CD14-positive monocyte (primary cell): ENCODE measurements at regions not wholly inside any gene's neighbourhood (a gene's known extent, or its start where the extent isn't known, plus 50 kb on each side); places are given as distances from the start of the nearest gene placed in this dataset.

Experiments used
- DNase-seq, 3 donors: peaks; one replicate each; pipeline ENCODE4 v3.0.0-alpha.2; 2011 to 2022
- H2AFZ ChIP-seq: 2 replicates; pipeline ENCODE4 v1.6.0; 2012; ENCODE audit warnings: mild to moderate bottlenecking, low read depth, low read length, inconsistent platforms; ENCODE audit not compliant: insufficient read depth, poor library complexity, severe bottlenecking
- H3K27ac ChIP-seq, 2 donors: 1 replicate in 1 of 2; 2 replicates in 1 of 2; pipeline ENCODE4 v1.5.1; 2012 to 2013; ENCODE audit warnings: low read length in 2 of 2, control low read depth in 1 of 2, inconsistent platforms in 1 of 2, low read depth in 1 of 2, mild to moderate bottlenecking in 1 of 2
- H3K27me3 ChIP-seq, 2 donors: one replicate each; pipeline versions ENCODE4 v1.6.0 to v1.6.1; 2011 to 2013; ENCODE audit warnings: low read length in 2 of 2; ENCODE audit not compliant: control insufficient read depth in 2 of 2, insufficient read depth in 2 of 2
- H3K36me3 ChIP-seq, 2 donors: replicated peaks in 1 of 2; 1 replicate in 1 of 2; 2 replicates in 1 of 2; pipeline versions ENCODE4 v1.5.1 to v1.6.1; 2012 to 2013; ENCODE audit warnings: low read length in 2 of 2, control low read depth in 1 of 2, inconsistent platforms in 1 of 2, mild to moderate bottlenecking in 1 of 2; ENCODE audit not compliant: insufficient read depth in 2 of 2, control insufficient read depth in 1 of 2
- H3K4me1 ChIP-seq, 2 donors: 1 replicate in 1 of 2; 2 replicates in 1 of 2; pipeline versions ENCODE4 v1.5.1 to v1.6.1; 2012 to 2013; ENCODE audit warnings: low read length in 2 of 2, control low read depth in 1 of 2, inconsistent platforms in 1 of 2, mild to moderate bottlenecking in 1 of 2, moderate library complexity in 1 of 2; ENCODE audit not compliant: insufficient read depth in 2 of 2, control insufficient read depth in 1 of 2
- H3K4me2 ChIP-seq: replicated peaks from 2 replicates; pipeline ENCODE3; 2012; ENCODE audit warnings: low read length, moderate library complexity, mild to moderate bottlenecking; ENCODE audit not compliant: poor library complexity, severe bottlenecking; ENCODE audit errors: extremely low read depth
- H3K4me3 ChIP-seq, 3 experiments: fragments of 200-600 bp in 1 of 3; sonication (generic) in 1 of 3; replicated peaks in 1 of 3; 1 replicate in 2 of 3; 2 replicates in 1 of 3; pipeline ENCODE4 v1.5.1; 2011 to 2013; ENCODE audit warnings: low read length in 3 of 3, mild to moderate bottlenecking in 3 of 3, control low read depth in 2 of 3, low read depth in 2 of 3, inconsistent platforms in 1 of 3, moderate library complexity in 1 of 3
- H3K79me2 ChIP-seq: 2 replicates; pipeline ENCODE4 v1.6.0; 2012; ENCODE audit warnings: mild to moderate bottlenecking, control low read depth, inconsistent platforms, low read length, moderate library complexity; ENCODE audit not compliant: insufficient read depth
- H3K9ac ChIP-seq: 2 replicates; pipeline ENCODE4 v1.6.0; 2017; ENCODE audit warnings: low read length, mild to moderate bottlenecking; ENCODE audit not compliant: insufficient read depth, poor library complexity, severe bottlenecking
- H3K9me3 ChIP-seq, 2 donors: replicated peaks in 1 of 2; 1 replicate in 1 of 2; 2 replicates in 1 of 2; pipeline versions ENCODE4 v1.5.1 to v1.6.1; 2012 to 2013; ENCODE audit warnings: low read length in 2 of 2, control low read depth in 1 of 2; ENCODE audit not compliant: control insufficient read depth in 1 of 2, insufficient read depth in 1 of 2
- H4K20me1 ChIP-seq: 2 replicates; pipeline ENCODE4 v1.6.0; 2012; ENCODE audit warnings: mild to moderate bottlenecking, low read length, control low read depth, moderate library complexity; ENCODE audit not compliant: insufficient read depth
- H3K27ac Mint-ChIP-seq, 7 donors: one replicate each; pipeline ENCODE4 v1.8.0; 2020; ENCODE audit warnings: mild to moderate bottlenecking in 7 of 7, mixed read lengths in 7 of 7, moderate library complexity in 6 of 7, inconsistent platforms in 2 of 7
- H3K27me3 Mint-ChIP-seq, 3 donors: one replicate each; pipeline ENCODE4 v1.8.0; 2021 to 2022; ENCODE audit warnings: low read depth in 3 of 3, mild to moderate bottlenecking in 3 of 3, mixed read lengths in 3 of 3, moderate library complexity in 3 of 3, inconsistent platforms in 1 of 3
- H3K36me3 Mint-ChIP-seq, 2 donors: one replicate each; pipeline ENCODE4 v1.8.0; 2020; ENCODE audit warnings: mixed read lengths in 2 of 2, inconsistent platforms in 1 of 2, mild to moderate bottlenecking in 1 of 2
- H3K4me1 Mint-ChIP-seq: one replicate; pipeline ENCODE4 v1.8.0; 2020; ENCODE audit warnings: mild to moderate bottlenecking, mixed read lengths
- H3K4me3 Mint-ChIP-seq, 2 donors: one replicate each; pipeline ENCODE4 v1.8.0; 2020; ENCODE audit warnings: mild to moderate bottlenecking in 2 of 2, mixed read lengths in 2 of 2, moderate library complexity in 1 of 2
- H3K9me3 Mint-ChIP-seq, 7 donors: one replicate each; pipeline ENCODE4 v1.8.0; 2020 to 2022; ENCODE audit warnings: mixed read lengths in 7 of 7, mild to moderate bottlenecking in 6 of 7, moderate library complexity in 6 of 7, inconsistent platforms in 2 of 7
- WGBS: methylation state at CpG from one replicate; pipeline ENCODE4 v1.1.5; 2013; ENCODE audit warnings: missing lambda C conversion rate; ENCODE audit not compliant: insufficient coverage; 5-methylcytosine and 5-hydroxymethylcytosine counted together
- intact Hi-C, 2 donors: fragments of 100-400 bp; cut with micrococcal nuclease; formaldehyde crosslinking; loops; one replicate each; pipeline versions ENCODE4 v1.15.0 to v1.15.1; 2023
- TF ChIP-seq, protein P1 (sequence below): fragments of 200-600 bp; IDR thresholded peaks from one replicate; pipeline ENCODE4 v1.8.0; 2022; ENCODE audit warnings: antibody characterized with exemption, mild to moderate bottlenecking

DNA sequence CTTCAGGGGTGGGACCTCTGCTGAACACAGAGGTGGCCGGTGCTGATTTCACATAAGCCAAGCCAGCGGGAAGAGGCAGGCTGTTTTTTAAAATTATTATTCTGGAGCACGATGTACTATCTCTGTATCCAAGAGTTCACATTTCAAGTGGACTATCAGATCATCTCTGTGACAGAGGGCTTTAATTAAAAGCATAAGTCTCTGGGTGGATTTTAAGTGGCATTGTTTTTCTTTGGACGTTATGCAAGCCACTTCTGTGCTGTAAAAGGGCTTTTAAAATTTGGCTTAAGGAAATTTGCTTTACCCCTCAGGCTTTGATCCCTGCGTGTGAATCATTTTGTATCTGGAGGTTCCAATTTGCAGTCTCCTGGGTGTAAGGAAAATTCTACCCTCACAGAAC is 124.7 kb downstream of the PALM2AKAP2 start:
- Mint-ChIP-seq H3K4me3 (no peak overlapping the region), H3K9me3 (no peaks in the 10 kb centered on the region), H3K27me3 (peaks cover 1 to 3% (median 1%) of the 10 kb centered on the region in 3 donors), H3K27ac (no peak overlapping the region), H3K4me1 (peaks cover 7% of the 10 kb centered on the region), H3K36me3 (no peaks in the 10 kb centered on the region)
- no peak overlapping the region for H3K27ac ChIP-seq
- no peaks in the 10 kb centered on the region for H4K20me1 ChIP-seq
- no peaks in the 10 kb centered on the region for H3K79me2 ChIP-seq
- intact Hi-C loops = loop anchor here (1.0 to 5.0 kb wide), 4 partner anchors 153 to 313 kb away; no protein-coding TSS in a partner anchor
- WGBS = 90% methylated on average over 2 of the region's 5 CpGs
- H3K4me1 ChIP-seq = no peaks in the 10 kb centered on the region
- H2AFZ ChIP-seq = no peak overlapping the region
- H3K27me3 ChIP-seq = no peaks in the 10 kb centered on the region
- H3K4me2 ChIP-seq = no peak overlapping the region
- TF ChIP-seq, protein P1, sequence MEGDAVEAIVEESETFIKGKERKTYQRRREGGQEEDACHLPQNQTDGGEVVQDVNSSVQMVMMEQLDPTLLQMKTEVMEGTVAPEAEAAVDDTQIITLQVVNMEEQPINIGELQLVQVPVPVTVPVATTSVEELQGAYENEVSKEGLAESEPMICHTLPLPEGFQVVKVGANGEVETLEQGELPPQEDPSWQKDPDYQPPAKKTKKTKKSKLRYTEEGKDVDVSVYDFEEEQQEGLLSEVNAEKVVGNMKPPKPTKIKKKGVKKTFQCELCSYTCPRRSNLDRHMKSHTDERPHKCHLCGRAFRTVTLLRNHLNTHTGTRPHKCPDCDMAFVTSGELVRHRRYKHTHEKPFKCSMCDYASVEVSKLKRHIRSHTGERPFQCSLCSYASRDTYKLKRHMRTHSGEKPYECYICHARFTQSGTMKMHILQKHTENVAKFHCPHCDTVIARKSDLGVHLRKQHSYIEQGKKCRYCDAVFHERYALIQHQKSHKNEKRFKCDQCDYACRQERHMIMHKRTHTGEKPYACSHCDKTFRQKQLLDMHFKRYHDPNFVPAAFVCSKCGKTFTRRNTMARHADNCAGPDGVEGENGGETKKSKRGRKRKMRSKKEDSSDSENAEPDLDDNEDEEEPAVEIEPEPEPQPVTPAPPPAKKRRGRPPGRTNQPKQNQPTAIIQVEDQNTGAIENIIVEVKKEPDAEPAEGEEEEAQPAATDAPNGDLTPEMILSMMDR = no peak
- no peaks in the 10 kb centered on the region for H3K36me3 ChIP-seq
- no peak overlapping the region for H3K4me3 ChIP-seq
- no peak overlapping the region for H3K9ac ChIP-seq
- no peak for DNase-seq
- H3K9me3 ChIP-seq = no peaks in the 10 kb centered on the region

DNA sequence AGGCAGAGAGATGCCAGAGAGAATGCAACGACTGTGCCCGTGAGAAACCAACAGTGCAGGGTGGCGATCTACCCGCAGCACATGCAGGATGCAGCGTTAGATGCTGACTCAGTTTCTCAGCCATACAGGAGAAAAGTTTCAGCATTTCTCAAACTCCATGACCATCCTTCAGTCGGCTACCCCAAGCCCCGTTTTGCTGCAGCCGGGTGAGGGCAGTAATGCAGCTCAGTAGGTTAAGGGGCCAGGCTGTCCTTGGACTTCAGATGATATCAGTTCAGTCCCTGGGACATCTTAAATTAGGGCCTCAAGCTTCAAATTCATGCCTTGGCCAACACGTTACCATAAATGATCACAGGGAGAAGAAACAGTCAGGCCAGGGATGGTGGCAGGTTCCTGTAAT is 125.5 kb downstream of the PALM2AKAP2 start:
- Histone ChIP-seq H3K27ac (no peak overlapping the region), H3K27me3 (no peaks in the 10 kb centered on the region), H3K9ac (no peak overlapping the region), H2AFZ (no peak overlapping the region), H3K4me1 (no peaks in the 10 kb centered on the region), H3K9me3 (no peaks in the 10 kb centered on the region), H3K4me3 (no peak overlapping the region), H3K4me2 (no peak overlapping the region), H3K79me2 (no peaks in the 10 kb centered on the region), H4K20me1 (no peaks in the 10 kb centered on the region), H3K36me3 (no peaks in the 10 kb centered on the region)
- DNase-seq = no peak
- TF ChIP-seq, protein P1 = no peak
- intact Hi-C loops = loop anchor here in 1 of 2 donors (5.0 kb wide), 1 partner anchor 247 kb away; no protein-coding TSS in a partner anchor
- Mint-ChIP-seq H3K27ac (no peak overlapping the region), H3K4me3 (no peak overlapping the region), H3K27me3 (peaks cover 1 to 3% (median 1%) of the 10 kb centered on the region in 3 donors), H3K4me1 (peaks cover 7% of the 10 kb centered on the region), H3K36me3 (no peaks in the 10 kb centered on the region), H3K9me3 (no peaks in the 10 kb centered on the region)
- 98% methylated on average over 8 of the region's 9 CpGs for WGBS
